HG03097 (cell line): ENCODE measurements at regions not wholly inside any gene's neighbourhood (a gene's known extent, or its start where the extent isn't known, plus 50 kb on each side); places are given as distances from the start of the nearest gene placed in this dataset.
A peak's percentile ranks its signal among the peaks of the same experiment; 100 is the strongest.

Experiments
- ATAC-seq: cut with Tn5 transposase; IDR thresholded peaks from one replicate; pipeline ENCODE4 v1.9.1; 2021; ENCODE audit not compliant: unreplicated experiment, low FRiP score

DNA sequence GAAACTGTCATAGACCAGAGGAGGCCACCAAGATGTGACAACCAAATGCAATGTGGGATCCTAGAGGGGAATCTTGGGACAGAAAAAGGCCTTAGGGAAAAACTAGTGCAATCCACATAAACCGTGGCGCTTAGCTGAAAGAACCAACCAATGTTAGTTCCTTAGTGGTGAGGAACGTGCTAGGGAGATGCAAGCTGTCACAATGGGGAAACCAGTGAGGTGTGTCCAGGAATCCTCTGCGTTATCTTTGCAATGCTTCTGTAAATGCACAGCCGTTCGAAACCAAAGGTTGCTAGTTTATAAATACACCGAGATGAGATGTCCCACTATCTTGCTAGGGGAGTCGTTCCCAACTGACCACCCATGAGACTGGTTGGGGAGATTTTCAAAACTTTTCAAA, 157.0 kb upstream of the ID2 start:
- ATAC-seq = no peak

DNA sequence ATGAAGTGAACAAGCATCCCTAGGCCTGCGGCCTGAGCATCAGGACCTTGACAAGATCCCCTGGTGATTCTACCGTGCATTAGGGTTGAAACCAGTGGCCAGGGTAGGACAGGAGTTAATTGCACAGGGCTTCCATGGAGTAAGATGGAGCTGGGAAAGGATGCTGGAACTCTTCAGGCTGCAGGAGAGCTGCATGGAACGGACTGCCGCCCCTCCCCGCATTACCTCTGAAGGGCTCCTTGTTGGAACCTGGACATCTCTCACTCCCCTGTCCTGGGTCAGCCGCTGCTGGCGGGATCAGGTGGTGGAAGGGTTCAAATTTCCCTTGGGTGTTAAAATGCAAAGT, 156.6 kb upstream of the ID2 start:
- ATAC-seq = no peak

DNA sequence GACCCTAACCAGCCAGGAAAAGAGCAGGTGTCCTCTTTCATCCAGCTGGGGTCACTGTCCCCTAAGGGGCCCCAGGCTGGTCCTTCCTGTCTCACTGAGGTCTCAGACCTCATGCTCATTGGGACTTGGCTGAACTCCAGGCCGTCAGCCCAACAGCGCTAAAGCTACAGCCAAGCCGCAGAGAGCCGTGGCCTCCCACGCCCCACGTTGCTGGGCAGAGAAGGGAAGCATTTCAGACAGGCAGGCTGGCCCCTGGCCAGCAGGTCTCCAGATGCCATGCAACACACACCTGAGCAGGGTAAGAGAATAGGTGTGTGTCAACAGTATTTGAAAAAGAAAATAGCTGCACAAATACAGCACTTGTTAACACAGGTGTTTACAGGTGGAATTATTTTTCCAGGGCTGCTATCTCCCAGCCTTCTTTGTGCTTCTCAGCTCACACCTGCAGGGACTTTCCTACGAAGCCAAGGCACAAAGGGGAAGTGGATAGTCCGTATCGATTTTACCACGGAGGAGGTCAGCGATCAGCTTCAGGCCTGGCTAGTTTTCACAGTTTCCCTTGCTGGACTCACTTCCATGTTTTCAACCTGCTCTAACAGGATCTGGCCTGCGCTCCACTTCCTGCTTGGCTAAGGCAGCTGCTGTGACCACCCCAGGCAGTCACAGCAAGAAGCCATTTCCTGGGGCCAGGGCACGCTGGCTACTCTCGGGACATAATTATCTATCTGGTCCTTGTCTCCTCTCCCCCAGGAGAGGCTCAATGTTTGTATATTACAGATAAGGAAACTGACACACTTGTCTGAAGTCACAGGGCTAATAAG, 156.1 kb upstream of the ID2 start:
- ATAC-seq = peak; percentile 39

DNA sequence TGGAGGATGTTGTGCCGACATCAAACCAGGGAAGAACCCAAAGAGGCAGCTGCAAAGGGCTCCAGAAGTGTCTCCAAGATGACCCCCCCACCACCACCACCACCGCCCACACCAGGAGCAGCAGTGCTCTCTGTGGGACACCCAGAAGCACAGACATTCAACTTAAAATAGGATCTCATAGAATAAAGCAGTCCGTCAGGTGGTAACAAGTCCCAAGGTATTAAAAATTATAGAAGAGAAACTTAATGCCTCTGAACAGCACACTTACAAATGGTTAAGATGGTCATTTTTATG, 155.5 kb upstream of the ID2 start:
- ATAC-seq = no peak

DNA sequence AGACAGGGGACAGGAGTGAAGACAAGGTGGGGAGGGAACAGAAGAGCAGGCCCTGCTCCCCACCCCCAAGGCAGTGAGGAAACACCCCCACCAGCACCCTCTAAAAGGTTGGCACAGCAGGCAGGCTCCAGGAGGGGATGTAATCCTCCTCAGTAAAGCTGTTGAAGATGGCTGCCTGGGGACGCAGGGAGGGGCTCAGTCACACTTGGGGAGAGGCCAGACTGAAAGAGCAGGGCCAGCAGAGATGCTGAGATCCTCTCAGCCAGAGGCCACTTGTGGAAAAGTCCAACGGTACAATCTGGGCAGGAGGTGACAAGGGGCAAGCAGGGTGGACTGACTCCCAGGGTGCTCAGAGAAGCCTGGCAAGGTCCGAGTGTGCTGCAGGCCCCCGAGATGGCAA, 154.8 kb upstream of the ID2 start:
- no peak for ATAC-seq

DNA sequence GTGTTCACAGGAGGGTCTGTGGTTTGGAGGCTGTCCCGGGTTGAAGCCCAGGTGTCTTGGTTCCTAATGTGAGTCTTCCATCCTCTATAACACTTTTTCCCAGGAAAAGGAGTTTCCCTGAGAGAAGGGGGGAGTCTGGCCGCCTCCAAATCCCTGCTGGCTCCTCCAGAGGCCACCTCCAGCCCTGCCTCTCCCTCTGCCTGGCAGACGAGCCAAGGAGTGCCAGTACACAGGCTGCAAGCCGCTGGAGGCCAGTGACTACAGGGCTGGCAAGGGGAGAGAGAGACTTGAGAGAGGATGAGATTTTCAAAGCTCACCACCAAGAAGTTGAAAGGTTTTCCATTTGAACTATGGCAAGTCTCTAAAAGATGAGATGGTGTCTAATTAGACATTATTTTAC, 154.2 kb upstream of the ID2 start:
- ATAC-seq = no peak

DNA sequence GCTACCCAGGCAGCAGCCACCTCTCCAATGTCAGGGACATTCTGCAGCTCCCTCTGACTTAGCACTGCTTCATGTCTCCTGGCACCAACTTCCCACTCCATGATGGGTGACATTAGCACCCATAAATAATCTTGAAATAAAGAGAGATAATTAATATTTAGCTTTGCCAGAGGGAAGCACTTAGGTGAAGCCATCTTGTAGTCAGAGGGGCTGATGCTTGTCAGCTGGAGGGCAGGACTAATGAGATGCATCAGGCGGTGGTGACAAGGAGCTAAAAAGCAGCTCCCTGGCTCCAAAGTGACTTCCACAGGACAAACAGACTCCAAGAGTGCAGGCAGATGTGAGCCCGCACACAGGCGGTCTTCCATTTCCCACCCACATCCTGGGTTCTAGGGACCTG, 153.0 kb upstream of the ID2 start:
- no peak for ATAC-seq

DNA sequence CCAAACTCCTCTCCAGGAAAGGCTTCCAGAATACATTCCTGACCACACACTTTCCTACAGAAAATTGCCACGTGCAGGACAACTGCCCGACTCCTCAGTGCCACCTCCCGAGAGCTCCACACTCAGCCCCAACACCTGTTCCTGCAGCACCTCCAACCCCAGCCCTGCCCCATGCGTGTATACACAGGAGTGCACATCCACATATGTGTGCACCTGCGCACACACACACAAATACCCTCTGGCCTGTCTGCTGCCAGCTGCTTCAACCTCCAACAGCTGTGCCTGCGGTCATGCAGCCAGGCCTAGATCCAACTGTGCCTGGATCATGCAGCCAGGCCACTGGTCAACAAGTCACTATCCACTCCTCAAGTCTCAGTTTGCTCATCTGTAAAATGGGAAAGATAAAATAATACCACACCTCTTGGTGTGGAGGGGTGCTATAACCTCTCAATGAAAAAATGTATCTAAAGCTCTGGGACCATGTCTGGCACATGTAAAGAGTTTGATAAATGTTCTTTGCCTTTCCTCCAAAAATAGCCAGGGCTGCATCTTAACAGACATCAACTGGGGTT, 152.1 kb upstream of the ID2 start:
- ATAC-seq = no peak

DNA sequence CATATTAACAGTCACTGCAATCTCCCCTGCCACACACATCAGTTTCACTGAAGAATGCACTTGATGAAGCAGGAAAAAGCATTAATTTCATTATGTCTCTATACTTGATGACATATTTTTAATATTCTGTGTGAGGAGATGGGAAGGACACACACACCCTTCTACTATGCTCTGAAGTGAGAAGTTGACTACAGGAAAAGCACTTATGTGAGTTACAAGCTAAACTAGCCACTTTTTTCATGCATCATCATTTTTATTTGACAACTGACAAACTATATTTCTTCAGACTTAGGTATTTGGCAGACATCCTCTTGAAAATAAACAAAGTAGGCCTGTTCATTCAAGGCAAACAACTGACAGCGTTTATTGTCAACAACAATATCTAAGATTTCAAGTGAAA, 150.4 kb upstream of the ID2 start:
- ATAC-seq = no peak

DNA sequence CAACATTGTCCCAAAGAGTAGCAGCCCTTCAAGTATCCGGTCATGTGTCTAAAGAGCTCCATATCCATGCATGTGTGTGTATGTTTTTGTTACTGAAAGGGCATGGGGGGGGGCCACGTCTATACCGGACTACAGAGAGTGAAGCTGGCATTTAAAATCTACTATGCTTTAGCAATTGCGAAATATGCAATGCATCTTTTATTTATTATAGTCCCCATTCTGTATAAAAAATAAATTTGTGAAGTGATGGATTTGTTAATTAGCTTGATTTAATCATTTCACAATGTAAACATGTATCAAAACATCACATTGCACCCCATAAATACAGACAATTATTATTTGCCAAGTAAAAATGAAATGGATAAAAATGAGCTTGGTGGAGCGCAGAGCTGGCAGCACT, 149.4 kb upstream of the ID2 start:
- ATAC-seq = no peak

DNA sequence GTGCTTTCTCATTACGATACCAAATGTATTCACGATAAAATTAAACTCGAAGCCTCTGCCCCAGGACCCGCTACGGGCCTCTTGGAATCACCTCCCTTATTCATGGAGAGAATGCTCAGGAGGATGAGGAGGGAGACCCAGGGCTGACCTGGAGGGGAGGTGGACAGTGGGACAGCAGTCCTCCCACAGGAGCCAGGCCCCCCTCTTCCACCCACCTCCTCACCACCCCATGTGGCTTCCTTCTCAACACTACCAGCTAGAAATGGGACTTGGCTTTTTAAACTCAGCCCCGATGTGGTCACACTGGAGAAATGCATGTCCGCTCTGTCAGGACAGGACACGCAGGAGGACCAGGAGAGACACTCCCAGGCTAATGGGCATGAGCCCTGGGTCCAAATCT, 147.9 kb upstream of the ID2 start:
- no peak for ATAC-seq

DNA sequence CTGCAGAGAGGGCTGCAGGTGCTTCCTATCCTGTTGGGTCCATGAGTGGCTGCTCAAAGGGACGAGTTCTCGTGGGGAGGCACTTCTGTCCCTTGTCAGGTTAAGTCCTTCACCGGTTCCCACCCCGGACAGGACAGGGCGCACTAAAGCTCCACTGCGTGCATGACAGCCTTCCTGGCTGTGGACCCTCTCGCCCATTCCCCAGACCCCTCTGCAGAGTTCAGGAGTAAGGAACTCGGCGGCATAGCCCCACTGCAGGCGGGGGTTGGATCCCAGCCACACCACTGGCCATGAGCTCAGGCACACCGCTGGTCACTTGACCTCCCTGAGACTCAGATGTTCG, 147.5 kb upstream of the ID2 start:
- ATAC-seq = no peak

DNA sequence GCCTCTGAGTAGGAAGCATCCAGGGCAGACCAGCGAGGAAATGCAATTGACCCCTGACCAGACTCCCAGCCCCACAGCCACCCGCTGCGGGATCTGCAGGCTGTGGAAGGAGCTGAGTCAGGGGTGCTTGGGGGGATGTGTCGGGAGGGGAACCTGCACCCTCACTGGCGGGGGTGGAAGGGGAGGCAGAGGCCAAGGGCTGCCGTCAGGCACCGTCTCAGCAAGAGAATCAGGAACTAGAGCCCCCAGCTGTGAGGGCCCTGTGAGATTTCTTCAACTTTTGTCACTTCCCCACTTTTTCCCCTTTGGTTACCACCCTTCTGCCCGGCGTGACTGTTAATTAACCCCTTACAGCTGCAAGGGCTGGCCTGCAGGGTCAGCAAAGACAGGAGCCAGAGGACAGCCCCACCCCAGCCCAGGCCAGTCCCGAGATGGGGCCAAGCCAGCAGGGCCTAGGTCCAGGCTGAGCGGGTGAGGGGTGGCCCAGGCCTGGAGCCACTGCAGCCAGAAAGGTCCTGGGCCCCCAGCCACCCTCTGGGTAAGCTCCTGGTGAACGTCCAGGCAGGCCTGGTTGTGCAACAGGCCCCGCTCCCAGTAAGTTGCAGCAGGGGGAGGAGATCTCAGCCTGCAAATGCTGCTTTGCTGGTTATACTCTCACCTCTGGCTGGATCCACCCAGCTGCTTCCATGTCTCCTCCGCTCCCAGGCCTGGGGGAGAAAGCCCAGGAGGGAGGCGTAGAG, 147.0 kb upstream of the ID2 start:
- ATAC-seq = no peak

DNA sequence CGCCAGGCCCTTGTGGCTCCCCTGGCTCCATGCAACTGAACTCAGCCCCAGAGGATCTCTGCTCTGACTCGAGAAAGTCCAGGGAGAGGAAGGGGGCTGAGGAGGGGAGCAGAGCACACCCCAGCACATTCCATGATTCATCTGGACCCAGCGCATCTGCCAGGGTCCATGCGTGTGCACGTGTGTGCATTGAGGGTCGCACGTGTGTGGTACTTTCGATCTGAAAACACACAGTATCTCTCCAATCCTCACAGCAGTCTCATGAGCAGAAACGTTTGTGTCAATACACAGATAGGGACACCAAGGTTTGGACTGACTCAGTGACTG, 146.4 kb upstream of the ID2 start:
- no peak for ATAC-seq

DNA sequence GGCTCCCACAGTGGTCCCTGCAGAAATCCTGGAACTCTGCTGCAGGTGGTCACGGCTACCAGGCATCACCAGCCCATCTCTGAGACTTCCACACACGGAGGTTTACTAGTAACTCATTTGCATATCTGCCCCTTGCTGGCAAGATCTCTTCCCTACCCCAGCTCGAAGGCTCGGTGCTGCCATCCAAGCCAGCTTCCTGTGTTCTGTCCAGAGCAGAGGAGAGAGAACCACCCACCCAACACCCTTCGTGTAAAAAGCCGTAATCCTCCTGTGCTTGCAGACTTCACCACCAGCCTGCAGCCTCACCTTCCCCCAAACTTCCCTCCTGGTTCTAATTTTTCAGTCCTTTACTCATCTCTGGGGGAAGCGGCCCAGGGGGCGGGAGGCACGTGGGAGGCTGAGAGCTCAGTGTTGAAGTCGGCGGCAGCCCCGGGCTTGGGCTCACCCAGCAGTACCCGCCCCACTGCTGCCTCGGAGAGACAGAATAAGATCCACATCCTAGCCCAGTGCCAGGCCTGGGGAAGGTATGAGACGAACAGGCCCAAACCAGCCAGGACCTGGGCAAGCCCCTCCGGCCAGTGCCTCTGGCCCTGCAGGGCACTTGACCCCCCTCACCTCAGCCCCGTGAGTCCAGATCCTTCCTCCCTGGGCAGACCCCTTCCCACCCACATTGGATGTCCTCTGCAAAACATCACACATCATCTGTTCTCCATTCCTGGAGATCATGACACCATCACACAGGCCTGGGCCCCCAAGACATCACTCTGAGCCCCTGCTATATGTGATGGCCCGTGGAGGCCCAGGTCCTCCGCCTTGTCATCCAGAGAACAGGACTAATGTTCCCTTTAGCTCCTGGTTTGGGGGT, 145.8 kb upstream of the ID2 start:
- no peak for ATAC-seq

DNA sequence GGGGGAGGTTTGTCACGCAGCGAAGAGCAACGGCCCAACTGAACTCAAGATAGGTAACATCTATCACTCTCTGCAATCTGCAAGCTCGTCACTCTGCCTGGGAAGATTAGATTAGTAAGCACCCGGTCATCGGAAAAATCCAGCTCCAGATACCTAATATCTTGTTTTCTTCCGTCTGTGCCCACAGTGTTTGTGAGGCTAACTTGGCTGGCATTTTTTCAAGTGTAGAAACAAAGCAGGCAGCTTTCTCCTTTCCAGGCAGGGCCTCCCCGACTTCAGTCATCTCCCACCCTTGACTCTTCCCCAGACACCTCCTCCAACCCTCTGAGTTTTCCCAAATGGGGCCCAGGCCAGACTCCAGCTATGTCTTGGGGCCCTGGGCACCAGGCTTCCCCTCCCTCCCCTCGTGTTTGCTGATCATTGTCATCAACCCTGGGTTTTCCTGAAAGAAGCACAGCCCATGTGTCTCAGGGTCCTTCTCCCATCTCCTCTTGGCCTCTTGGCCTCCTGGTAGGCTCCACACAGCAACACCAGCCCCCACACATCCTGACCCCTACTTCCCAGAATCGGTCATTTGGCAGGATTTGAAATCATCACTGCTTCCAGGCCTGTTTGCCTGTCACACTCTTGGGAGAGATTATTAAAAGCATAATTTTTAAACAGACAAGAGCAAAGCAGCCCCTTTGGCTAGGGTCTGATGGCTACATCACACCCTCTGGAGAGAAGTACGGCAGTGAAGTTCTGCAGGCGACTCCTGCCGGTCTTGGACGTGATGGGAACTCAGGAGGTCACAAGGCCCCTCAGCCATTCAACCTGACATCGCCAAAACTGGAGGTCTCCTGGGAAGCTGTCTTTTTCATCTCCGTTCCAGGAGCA, 144.9 kb upstream of the ID2 start:
- no peak for ATAC-seq

DNA sequence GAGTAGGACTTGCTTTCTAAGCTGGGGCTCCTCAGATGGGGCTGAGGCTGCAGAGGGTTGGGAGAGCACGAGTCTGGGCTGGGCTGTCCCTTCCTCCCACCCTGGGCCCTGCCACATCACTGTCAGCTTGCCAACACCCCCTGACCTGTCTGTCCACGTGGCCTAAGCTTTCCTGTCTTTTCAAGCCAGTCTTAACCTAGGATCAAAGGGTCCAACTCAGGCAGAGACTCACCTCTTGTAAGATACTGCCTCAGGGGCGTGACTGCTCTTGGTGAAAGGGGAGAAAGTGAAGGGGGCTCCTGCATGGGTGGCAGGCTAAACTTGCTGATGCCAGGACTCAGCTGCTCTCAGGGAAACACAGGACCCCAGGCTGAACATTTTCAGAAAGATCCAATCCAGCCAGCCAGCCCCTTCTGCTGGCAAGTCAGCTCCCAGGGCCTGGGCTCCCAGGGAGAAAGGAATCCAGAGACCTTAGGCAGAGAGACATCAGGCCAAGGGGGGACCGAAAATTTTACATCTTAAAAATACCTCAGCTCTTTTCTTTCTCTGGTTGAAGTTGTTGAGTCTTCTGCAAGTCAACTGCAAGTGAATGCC, 144.2 kb upstream of the ID2 start:
- no peak for ATAC-seq

DNA sequence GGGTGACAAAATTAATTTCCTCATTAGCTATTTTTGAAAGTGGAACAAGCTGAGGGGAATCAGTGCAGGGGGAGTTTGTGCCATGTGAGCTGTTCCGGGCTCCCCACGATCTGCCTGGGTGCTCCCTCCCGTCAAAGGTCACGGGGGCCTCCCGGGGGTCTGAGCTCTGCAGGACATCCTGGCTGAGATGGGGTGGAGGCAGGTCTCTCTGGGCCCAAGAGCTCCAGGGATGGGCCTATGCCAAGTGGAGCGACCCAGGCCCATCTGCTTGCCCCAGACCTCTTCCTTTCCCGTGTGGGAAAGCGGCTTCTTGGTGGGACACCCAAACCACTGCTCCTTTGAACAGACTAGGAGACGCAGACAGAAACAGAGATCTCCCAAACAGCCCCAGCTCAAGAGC, 143.3 kb upstream of the ID2 start:
- no peak for ATAC-seq

DNA sequence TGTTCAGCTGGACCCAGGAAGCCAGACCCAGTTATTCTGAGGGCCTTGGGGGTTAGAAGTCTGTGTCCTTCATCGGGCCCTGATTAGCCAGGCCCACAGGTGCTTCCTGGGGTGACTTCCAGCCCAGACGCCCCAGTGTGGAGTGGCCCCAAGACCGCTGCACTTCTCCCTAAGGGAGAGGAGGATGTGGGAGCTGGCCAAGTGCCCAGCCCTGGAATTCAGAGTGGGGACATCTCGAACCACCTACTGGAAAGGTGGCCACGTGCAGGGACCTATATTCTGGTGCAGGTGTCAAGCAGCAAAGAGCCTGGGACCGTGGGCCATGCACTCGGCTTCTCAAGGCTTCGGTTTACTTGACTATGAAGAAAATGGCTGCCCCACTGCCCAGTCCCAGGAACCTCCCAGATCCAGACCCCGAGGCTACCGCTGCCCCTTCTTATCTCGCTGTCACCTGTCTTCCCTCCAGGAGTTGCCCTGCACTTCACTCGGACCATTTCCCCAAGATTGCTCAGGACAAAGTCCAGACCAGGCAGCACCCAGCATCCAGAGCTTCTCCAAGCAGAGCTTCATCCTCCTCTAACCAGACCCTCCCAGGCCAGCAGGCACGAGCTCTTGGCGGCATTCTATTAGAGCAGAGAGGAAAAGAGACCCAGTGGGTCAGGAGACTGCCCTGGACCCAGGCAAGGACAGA, 142.8 kb upstream of the ID2 start:
- ATAC-seq = no peak
